ENCODE measurements at regions not wholly inside any gene's neighbourhood (a gene's known extent, or its start where the extent isn't known, plus 50 kb on each side); places are given as distances from the start of the nearest gene placed in this dataset.

DNA sequence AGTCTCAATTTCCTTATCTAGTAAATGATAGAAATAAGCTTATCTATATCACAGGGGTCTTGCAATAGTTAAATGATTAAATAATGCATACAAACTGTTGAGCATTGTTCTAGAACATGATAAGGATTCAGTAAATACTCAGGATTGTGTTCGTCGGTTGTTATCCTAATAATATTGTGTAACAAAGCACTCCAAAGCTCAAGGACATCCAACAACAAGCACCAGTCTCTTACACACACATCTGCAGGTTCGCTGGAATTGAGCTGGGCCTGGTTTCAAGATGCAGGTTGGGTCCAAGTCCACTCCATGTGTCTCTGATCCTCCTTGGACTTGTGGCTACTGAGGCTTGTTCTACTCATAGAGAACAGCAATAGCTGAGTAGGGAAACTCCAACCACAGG lies 74.1 kb upstream of the MC3R start:
- DNase-seq (ENCODE audit: low read depth) = no peak

DNA sequence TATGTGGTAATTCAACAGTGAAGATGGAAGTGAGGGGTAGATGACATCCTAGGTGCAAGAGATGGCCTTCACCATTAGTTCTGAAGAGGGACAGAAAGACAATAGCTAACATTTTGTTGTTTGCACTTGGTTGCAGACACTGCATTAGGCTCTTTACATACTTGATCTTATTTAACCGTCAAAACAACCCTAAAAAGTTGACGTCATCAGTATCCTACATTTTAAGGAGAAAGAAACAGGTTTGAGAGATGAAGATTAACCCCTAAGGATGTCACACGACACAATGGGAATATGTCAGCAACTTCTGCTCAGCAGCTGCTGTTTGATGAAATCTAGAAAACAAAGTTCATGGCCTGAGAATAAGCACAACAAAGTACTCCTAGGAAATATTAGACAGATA lies 72.6 kb upstream of the MC3R start:
- DNase-seq (ENCODE audit: low read depth) = no peak

DNA sequence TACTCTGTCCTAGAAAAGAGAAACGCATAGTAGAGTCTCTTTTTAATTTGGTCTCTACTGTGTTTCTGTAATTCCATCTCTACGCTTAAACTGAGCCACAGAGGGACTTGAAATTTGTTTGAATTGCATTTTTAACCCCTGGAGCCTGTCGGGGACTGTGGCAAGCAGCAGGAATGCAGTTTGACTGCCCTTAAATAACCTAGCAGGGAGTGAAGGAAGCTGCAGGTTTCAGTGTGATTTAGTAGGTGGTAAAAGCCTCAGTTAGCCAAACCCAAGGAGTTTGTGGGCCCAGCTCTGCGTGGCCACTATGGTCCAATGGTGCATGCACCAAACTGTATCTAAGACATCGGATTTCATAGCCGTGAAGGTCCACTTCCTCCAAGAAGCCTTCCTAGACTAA lies 70.3 kb upstream of the MC3R start:
- DNase-seq (ENCODE audit: low read depth) = no peak

DNA sequence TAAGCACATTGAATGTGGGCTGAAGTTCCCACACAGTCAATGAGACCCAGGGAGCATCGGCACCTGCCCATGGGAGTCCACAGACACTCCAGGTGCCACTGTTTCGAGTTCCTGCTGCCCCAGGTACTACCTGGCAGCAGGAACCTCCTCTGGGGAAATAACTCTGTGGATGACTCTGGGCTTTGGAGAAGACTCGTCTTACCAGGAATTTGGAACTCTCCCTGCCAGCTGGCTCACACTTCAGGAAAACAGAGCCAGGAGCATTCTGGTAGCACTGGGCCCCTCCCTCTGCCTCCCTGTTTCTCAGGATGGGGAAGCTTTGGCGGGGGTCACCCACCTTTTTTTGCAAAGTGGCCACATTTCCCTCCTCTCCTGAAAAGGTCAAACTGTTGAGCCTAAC lies 69.5 kb upstream of the MC3R start:
- no peak for DNase-seq (ENCODE audit: low read depth)

DNA sequence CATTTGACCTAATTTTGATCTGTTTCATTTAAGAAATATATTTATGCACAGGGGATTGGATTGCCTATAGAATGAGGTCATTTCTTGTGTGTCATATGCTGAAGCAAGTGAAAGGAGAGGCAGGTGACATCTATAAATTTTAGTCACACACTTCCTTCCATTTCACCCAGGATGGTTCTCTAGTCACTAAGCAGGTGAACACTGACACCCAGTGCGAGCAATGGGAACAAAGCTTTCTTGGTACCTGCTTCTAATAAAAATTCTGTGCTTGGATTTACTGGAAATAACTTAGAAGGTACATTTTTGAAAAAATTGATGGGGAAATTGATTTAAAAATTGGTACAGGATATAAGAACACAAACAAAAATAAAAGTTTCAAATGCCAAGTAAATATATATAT lies 66.9 kb upstream of the MC3R start:
- no peak for DNase-seq (ENCODE audit: low read depth)

DNA sequence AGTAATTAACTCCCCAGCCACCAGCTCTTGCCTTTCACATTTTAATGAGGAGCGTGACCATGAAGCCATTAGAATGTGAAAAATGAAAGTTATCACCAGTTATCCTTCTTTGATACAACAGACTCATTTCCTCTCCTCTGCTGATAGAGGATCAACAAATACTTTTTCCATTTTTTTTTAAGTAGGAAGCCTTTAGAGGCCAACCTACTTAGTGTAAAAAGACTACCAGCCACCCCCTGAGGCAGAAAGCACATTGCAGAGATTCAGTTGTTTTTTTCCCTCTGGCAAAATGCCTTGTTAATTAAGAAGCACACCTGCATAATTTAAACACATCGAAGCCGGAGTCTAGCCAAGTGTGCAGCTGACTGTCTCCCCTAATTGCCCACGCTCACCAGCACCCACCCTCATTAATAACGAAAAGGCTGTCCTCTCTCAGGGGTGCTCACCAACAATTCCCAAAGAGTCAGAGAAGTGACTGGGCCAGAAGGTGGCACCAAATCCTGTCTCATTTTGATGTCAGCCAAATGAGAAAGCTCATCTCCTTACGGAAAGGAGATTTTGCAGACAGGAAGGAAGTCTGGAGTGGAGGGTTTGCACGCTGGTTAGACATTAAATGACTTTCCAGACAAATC lies 60.9 kb upstream of the MC3R start:
- peak; percentile 56 for DNase-seq (ENCODE audit: low read depth)

DNA sequence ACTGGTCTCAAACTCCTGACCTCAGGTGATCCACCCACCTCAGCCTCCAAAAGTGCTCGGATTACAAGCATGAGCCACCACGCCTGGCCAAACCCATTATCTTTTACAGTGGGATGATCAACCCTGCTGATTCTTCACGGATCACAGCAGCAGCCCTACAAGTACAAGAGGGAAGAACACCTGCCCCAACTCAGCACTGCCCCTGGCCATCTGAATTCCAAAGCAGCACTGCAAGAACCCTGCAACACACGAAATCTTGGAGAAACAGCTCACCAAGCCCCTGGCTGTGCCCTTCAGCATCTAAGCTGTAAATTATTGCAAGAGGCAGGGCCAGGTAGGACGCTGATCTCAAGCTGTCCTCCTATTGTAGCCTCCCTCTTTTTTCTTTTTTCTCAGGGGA lies 54.5 kb upstream of the MC3R start:
- DNase-seq (ENCODE audit: low read depth) = no peak

DNA sequence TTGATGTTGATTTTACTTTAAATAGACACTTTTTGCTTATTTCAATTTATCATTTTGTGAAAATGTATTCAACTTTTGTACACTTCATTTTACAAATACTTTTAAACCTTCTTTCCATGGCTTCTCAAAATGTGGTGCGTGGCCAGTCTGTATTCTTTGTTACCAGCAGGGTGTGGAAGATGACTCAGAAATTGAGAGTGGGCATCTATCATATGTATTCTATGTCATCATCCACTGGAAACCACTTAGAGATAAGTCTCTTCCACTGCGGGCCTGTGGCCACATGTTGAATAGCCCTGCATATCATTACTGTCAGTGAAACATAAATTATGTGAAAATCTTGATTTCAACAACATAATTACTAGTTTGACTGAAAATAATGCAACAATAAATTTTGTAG lies 52.6 kb upstream of the MC3R start:
- no peak for DNase-seq (ENCODE audit: low read depth)

Measured in M059J (cell line).